Sigmoid colon (tissue), 6 donors: ENCODE measurements at regions not wholly inside any gene's neighbourhood (a gene's known extent, or its start where the extent isn't known, plus 50 kb on each side); places are given as distances from the start of the nearest gene placed in this dataset.

Experiments
- DNase-seq: peaks from one replicate; pipeline ENCODE4 v3.0.0-alpha.2; 2019
- H3K27ac ChIP-seq, 4 donors: fragments of 200-600 bp; sonication (generic); one replicate each; pipeline ENCODE4 v1.5.1; 2016 to 2019; ENCODE audit warnings: mild to moderate bottlenecking in 1 of 4
- H3K27me3 ChIP-seq, 3 donors: fragments of 200-600 bp; sonication (generic); one replicate each; pipeline ENCODE4 v1.5.1; 2019; ENCODE audit warnings: mild to moderate bottlenecking in 1 of 3
- H3K36me3 ChIP-seq, 4 donors: fragments of 200-600 bp; sonication (generic); one replicate each; pipeline ENCODE4 v1.5.1; 2016 to 2019
- H3K4me1 ChIP-seq, 4 donors: fragments of 200-600 bp; sonication (generic); one replicate each; pipeline ENCODE4 v1.5.1; 2017 to 2019
- H3K4me3 ChIP-seq, 4 donors: fragments of 200-600 bp; sonication (generic); one replicate each; pipeline ENCODE4 v1.5.1; 2017 to 2019; ENCODE audit warnings: mild to moderate bottlenecking in 2 of 4, moderate library complexity in 1 of 4
- H3K9me3 ChIP-seq, 4 donors: fragments of 200-600 bp in 3 of 4; sonication (generic) in 3 of 4; one replicate each; pipeline versions ENCODE4 v1.5.1 to v1.6.1; 2013 to 2019
- CTCF ChIP-seq, 4 experiments: fragments of 450-650 bp in 3 of 4; fragments of 200-600 bp in 1 of 4; IDR thresholded peaks; one replicate each; pipeline ENCODE4 v1.5.1; 2016 to 2019; ENCODE audit warnings: antibody characterized with exemption in 4 of 4, mild to moderate bottlenecking in 3 of 4, moderate library complexity in 2 of 4
- EP300 ChIP-seq, 4 donors: sonication (generic); formaldehyde crosslinking; IDR thresholded peaks; one replicate each; pipeline ENCODE4 v1.6.1; 2017; ENCODE audit warnings: antibody characterized with exemption in 4 of 4
- POLR2A ChIP-seq, 2 donors: fragments of 450-650 bp; IDR thresholded peaks; one replicate each; pipeline ENCODE4 v1.6.1; 2016; ENCODE audit warnings: antibody characterized with exemption in 2 of 2, mild to moderate bottlenecking in 2 of 2, moderate library complexity in 2 of 2
- POLR2AphosphoS5 ChIP-seq, 4 donors: sonication (generic); formaldehyde crosslinking; IDR thresholded peaks; one replicate each; pipeline ENCODE4 v1.6.1; 2017; ENCODE audit warnings: antibody characterized with exemption in 4 of 4
- WGBS, 2 donors: extraction: QIAGEN DNeasy Blood & Tissue Kit; methylation state at CpG; one replicate each; pipeline ENCODE4 v1.1.7; 2013; 5-methylcytosine and 5-hydroxymethylcytosine counted together
- intact Hi-C: fragments of 100-400 bp; cut with DNase I; formaldehyde crosslinking; loops from one replicate; pipeline ENCODE4 v1.15.1; 2023
- donor health status: healthy with polysubstance abuse.
- donor health status: healthy.

GRCh38 chr3:69590111-69590510 lies 149.2 kb upstream of the MITF start:
- no peaks in the 10 kb centered on the region for H3K27me3 ChIP-seq
- H3K9me3 ChIP-seq = peaks cover 0 to 6% (median 3%) of the 10 kb centered on the region in 4 donors
- TF ChIP-seq EP300 (IDR thresholded peaks at IDR 0.05) (no peak), POLR2A (IDR thresholded peaks at IDR 0.05) (no peak), POLR2AphosphoS5 (IDR thresholded peaks at IDR 0.05) (no peak)
- H3K4me3 ChIP-seq = no peak overlapping the region
- intact Hi-C loops = no loop called here
- H3K4me1 ChIP-seq = no peaks in the 10 kb centered on the region
- no peak for DNase-seq
- no peaks in the 10 kb centered on the region for H3K36me3 ChIP-seq
- no peak overlapping the region for H3K27ac ChIP-seq

GRCh38 chr3:69588170-69588569 lies 151.1 kb upstream of the MITF start:
- Histone ChIP-seq H3K36me3 (no peaks in the 10 kb centered on the region), H3K27me3 (no peaks in the 10 kb centered on the region), H3K4me1 (no peaks in the 10 kb centered on the region), H3K4me3 (no peak overlapping the region), H3K27ac (no peak overlapping the region), H3K9me3 (peaks cover 0 to 6% (median 3%) of the 10 kb centered on the region in 4 donors)
- DNase-seq = no peak
- intact Hi-C loops = no loop called here
- 72 to 85% methylated on average over 2 of the region's 2 CpGs for WGBS, 2 donors
- no peak for TF ChIP-seq CTCF (IDR thresholded peaks at IDR 0.05)
- TF ChIP-seq POLR2AphosphoS5 (IDR thresholded peaks at IDR 0.05) = no peak
- TF ChIP-seq POLR2A (IDR thresholded peaks at IDR 0.05) = no peak
- TF ChIP-seq EP300 (IDR thresholded peaks at IDR 0.05) = no peak

GRCh38 chr3:69585472-69585871 lies 153.8 kb upstream of the MITF start:
- intact Hi-C loops = no loop called here
- Histone ChIP-seq H3K27ac (no peak overlapping the region), H3K4me1 (no peaks in the 10 kb centered on the region), H3K9me3 (peaks cover 0 to 6% (median 3%) of the 10 kb centered on the region in 4 donors), H3K4me3 (no peak overlapping the region), H3K27me3 (peaks cover 0 to 4% (median 0%) of the 10 kb centered on the region in 3 donors), H3K36me3 (no peaks in the 10 kb centered on the region)
- DNase-seq = no peak
- 92 to 96% methylated on average over 1 of the region's 1 CpG for WGBS, 2 donors
- TF ChIP-seq POLR2A (IDR thresholded peaks at IDR 0.05) (no peak), EP300 (IDR thresholded peaks at IDR 0.05) (no peak), POLR2AphosphoS5 (IDR thresholded peaks at IDR 0.05) (no peak), CTCF (IDR thresholded peaks at IDR 0.05) (no peak)

- no peak overlapping the region for H3K27ac ChIP-seq
- no peak overlapping the region for H3K4me3 ChIP-seq
- no peaks in the 10 kb centered on the region for H3K4me1 ChIP-seq
- H3K9me3 ChIP-seq = peaks cover 0 to 6% (median under 1%) of the 10 kb centered on the region in 4 donors
- TF ChIP-seq CTCF (IDR thresholded peaks at IDR 0.05) (no peak), EP300 (IDR thresholded peaks at IDR 0.05) (no peak), POLR2AphosphoS5 (IDR thresholded peaks at IDR 0.05) (no peak), POLR2A (IDR thresholded peaks at IDR 0.05) (no peak)
- WGBS, 2 donors = 71 to 82% methylated on average over 4 of the region's 4 CpGs
- no peak for DNase-seq
- H3K36me3 ChIP-seq = no peaks in the 10 kb centered on the region
- intact Hi-C loops = no loop called here
- H3K27me3 ChIP-seq = peaks cover 0 to 4% (median 0%) of the 10 kb centered on the region in 3 donors
Measured at GRCh38 chr3:69582044-69582443, 157.2 kb upstream of the MITF start.

- intact Hi-C loops = no loop called here
- Histone ChIP-seq H3K27ac (no peak overlapping the region), H3K36me3 (no peaks in the 10 kb centered on the region), H3K4me3 (no peak overlapping the region), H3K4me1 (no peaks in the 10 kb centered on the region), H3K9me3 (no peaks in the 10 kb centered on the region), H3K27me3 (peaks cover 0 to 4% (median 0%) of the 10 kb centered on the region in 3 donors)
- TF ChIP-seq POLR2AphosphoS5 (IDR thresholded peaks at IDR 0.05) (no peak), CTCF (IDR thresholded peaks at IDR 0.05) (no peak), POLR2A (IDR thresholded peaks at IDR 0.05) (no peak), EP300 (IDR thresholded peaks at IDR 0.05) (no peak)
- DNase-seq = no peak
- WGBS, 2 donors = 65 to 67% methylated on average over 8 of the region's 8 CpGs
Measured at GRCh38 chr3:69579306-69580041, 159.8 kb upstream of the MITF start.
